ENCODE measurements at regions not wholly inside any gene's neighbourhood (a gene's known extent, or its start where the extent isn't known, plus 50 kb on each side); places are given as distances from the start of the nearest gene placed in this dataset.

DNA sequence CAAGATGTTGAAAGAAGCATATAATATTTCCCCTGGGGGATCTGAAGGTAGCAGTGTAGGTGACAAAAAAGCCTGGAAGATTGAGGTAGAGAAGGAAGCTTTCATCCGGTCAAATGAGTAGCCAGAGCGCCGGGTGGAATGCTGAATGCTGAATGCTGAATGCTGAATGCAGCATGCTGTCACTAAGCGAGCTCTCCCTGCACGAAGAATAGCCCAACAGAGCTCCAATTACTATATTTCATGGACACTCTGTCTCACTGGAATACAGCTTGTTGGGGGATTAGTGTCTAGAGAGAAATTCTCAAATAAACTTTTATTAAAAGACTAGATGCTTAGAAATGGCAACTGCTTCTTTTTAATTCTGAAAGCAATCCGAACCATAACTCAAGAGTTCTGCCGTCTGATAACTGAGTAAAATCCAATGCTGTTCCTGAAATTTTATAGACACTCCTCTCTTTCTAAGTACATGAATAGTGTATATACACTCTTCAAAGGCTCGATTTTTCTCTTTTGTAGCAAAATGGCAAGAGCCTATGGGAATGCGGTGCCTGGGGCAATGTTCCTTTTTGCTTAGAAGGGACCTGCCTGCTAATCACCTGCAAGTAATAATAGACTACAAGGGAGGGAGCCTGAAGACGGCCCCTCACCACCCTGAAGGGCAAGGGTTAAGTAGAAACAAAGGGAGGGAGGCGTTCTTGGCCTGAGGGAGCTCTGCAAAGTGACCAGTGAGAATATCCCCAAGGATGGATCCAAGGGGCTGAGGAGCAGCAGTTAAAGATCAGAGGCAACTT, 203.7 kb upstream of the ESRRG start:
- TF ChIP-seq EZH2phosphoT487 (IDR thresholded peaks at IDR 0.05; ENCODE audit: low read depth): no peak
- Histone ChIP-seq H3K4me3 (ENCODE audit: low read length) (no peak overlapping the region), H3K79me2 (ENCODE audit: low read length) (no peaks in the 10 kb centered on the region), H4K20me1 (ENCODE audit: insufficient read depth, low read length) (no peaks in the 10 kb centered on the region), H3K9ac (ENCODE audit: low read length) (no peak overlapping the region), H3K4me2 (ENCODE audit: low read length) (no peak overlapping the region), H3K27me3 (ENCODE audit: low read depth, low read length) (no peaks in the 10 kb centered on the region), H3K27ac (ENCODE audit: low read length) (no peak overlapping the region), H3K4me1 (ENCODE audit: low read length) (no peaks in the 10 kb centered on the region; the same call in 1 of the 2 replicates), H3K36me3 (replicated peaks; ENCODE audit: low read depth, low read length) (no peaks in the 10 kb centered on the region), H2AFZ (ENCODE audit: low read depth, low read length) (no peak overlapping the region), H3K9me3 (ENCODE audit: insufficient read depth, low read length) (no peaks in the 10 kb centered on the region)

DNA sequence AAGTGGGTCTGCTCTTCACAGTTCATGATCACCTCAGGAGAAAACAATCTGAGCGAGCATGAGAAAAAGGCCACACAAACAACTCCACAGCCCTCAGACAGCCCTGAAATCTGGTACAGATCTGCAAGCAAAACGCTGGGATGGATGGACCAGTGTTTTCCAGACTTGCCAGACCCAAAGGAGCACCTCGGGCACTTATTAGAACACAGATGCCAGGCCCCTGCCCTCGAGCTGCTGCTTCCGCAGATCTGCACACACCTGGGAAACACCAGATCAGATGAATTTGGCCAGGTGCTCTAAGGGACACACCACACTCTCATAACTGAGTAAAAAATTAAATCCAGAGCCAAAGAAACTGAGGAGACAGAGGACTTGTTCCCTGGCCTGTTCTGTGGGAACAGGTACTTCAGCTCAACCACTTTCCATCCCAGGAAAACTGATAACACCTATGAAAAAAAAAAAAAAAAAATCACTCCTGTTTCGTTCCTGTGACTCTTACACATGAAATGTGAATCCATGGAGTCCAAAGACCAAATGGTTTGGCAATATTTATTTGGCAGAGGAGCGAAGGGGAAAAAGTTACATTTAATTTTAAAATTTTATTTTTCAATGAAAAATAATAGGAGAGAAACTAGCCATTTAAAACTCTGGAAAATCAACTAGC, 202.9 kb upstream of the ESRRG start:
- no peak overlapping the region for H3K4me3 ChIP-seq (ENCODE audit: low read length)
- no peak for TF ChIP-seq EZH2phosphoT487 (IDR thresholded peaks at IDR 0.05; ENCODE audit: low read depth)
- TF ChIP-seq, protein P1, sequence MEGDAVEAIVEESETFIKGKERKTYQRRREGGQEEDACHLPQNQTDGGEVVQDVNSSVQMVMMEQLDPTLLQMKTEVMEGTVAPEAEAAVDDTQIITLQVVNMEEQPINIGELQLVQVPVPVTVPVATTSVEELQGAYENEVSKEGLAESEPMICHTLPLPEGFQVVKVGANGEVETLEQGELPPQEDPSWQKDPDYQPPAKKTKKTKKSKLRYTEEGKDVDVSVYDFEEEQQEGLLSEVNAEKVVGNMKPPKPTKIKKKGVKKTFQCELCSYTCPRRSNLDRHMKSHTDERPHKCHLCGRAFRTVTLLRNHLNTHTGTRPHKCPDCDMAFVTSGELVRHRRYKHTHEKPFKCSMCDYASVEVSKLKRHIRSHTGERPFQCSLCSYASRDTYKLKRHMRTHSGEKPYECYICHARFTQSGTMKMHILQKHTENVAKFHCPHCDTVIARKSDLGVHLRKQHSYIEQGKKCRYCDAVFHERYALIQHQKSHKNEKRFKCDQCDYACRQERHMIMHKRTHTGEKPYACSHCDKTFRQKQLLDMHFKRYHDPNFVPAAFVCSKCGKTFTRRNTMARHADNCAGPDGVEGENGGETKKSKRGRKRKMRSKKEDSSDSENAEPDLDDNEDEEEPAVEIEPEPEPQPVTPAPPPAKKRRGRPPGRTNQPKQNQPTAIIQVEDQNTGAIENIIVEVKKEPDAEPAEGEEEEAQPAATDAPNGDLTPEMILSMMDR (IDR thresholded peaks at IDR 0.05; ENCODE audit: low read depth, low read length): no peak
- no peaks in the 10 kb centered on the region; the same call in 1 of the 2 replicates for H3K4me1 ChIP-seq (ENCODE audit: low read length)
- H3K79me2 ChIP-seq (ENCODE audit: low read length): no peaks in the 10 kb centered on the region
- H3K4me2 ChIP-seq (ENCODE audit: low read length): no peak overlapping the region
- H3K9me3 ChIP-seq (ENCODE audit: insufficient read depth, low read length): no peaks in the 10 kb centered on the region
- H4K20me1 ChIP-seq (ENCODE audit: insufficient read depth, low read length): no peaks in the 10 kb centered on the region
- H2AFZ ChIP-seq (ENCODE audit: low read depth, low read length): no peak overlapping the region
- no peaks in the 10 kb centered on the region for H3K36me3 ChIP-seq (replicated peaks; ENCODE audit: low read depth, low read length)
- no peak overlapping the region for H3K27ac ChIP-seq (ENCODE audit: low read length)
- no peaks in the 10 kb centered on the region for H3K27me3 ChIP-seq (ENCODE audit: low read depth, low read length)
- H3K9ac ChIP-seq (ENCODE audit: low read length): no peak overlapping the region

DNA sequence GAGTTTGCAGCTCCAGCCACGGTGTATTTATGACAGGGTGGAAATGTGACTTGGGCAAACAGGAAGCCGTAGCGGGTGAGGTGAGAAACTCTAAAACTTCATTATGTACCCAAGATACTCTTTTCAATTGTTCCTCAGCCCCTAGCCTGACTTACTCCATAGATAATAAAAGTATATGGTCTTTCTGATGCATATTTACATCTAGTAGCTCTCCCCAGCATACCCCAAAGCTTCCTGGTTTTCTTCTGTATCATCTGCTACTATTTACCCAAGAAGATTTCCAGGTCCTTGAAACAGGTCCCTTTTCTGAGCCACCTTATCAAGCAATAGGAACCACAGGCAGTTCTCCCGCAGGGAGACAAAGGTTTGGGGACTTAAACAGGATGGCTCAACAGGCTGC, 201.5 kb upstream of the ESRRG start:
- Histone ChIP-seq H3K27ac (ENCODE audit: low read length) (no peak overlapping the region), H3K4me2 (ENCODE audit: low read length) (no peak overlapping the region), H3K4me1 (ENCODE audit: low read length) (peaks cover 2% of the 10 kb centered on the region; the same call in 1 of the 2 replicates), H3K36me3 (replicated peaks; ENCODE audit: low read depth, low read length) (no peaks in the 10 kb centered on the region), H2AFZ (ENCODE audit: low read depth, low read length) (no peak overlapping the region), H3K79me2 (ENCODE audit: low read length) (no peaks in the 10 kb centered on the region), H3K9ac (ENCODE audit: low read length) (no peak overlapping the region), H3K27me3 (ENCODE audit: low read depth, low read length) (no peaks in the 10 kb centered on the region), H3K9me3 (ENCODE audit: insufficient read depth, low read length) (no peaks in the 10 kb centered on the region), H4K20me1 (ENCODE audit: insufficient read depth, low read length) (no peaks in the 10 kb centered on the region), H3K4me3 (ENCODE audit: low read length) (no peak overlapping the region)
- TF ChIP-seq, protein P1 (IDR thresholded peaks at IDR 0.05; ENCODE audit: low read depth, low read length): no peak
- TF ChIP-seq EZH2phosphoT487 (IDR thresholded peaks at IDR 0.05; ENCODE audit: low read depth): no peak

DNA sequence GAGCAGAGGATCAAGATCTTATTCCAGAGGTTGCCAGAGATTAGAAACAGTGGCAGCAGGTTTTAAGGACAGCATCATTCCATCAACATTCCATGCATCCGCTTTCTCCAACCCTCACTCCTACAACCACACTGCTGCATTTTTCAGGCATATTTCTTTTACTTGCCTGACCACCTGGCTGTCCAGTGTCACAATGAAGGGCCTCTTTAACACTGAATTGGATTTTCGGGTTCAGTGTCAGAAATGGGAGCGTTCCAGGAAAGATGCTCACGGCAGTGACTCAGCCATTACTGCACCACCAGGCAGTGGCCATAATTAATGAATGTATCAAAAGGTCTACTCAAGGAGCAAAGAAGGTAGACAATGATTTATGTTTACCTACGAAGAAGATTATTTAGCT, 200.4 kb upstream of the ESRRG start:
- Histone ChIP-seq H3K36me3 (replicated peaks; ENCODE audit: low read depth, low read length) (no peaks in the 10 kb centered on the region), H3K9me3 (ENCODE audit: insufficient read depth, low read length) (no peaks in the 10 kb centered on the region), H3K4me1 (ENCODE audit: low read length) (peaks cover 9% of the 10 kb centered on the region; the same call in 1 of the 2 replicates), H3K27me3 (ENCODE audit: low read depth, low read length) (no peaks in the 10 kb centered on the region), H4K20me1 (ENCODE audit: insufficient read depth, low read length) (no peaks in the 10 kb centered on the region), H3K79me2 (ENCODE audit: low read length) (no peaks in the 10 kb centered on the region), H2AFZ (ENCODE audit: low read depth, low read length) (no peak overlapping the region), H3K9ac (ENCODE audit: low read length) (no peak overlapping the region), H3K4me3 (ENCODE audit: low read length) (no peak overlapping the region), H3K27ac (ENCODE audit: low read length) (no peak overlapping the region), H3K4me2 (ENCODE audit: low read length) (no peak overlapping the region)
- TF ChIP-seq, protein P1 (IDR thresholded peaks at IDR 0.05; ENCODE audit: low read depth, low read length): no peak
- TF ChIP-seq EZH2phosphoT487 (IDR thresholded peaks at IDR 0.05; ENCODE audit: low read depth): no peak

Measured in OCI-LY3 (cell line).